K562 (cell line): ENCODE measurements at regions not wholly inside any gene's neighbourhood (a gene's known extent, or its start where the extent isn't known, plus 50 kb on each side); places are given as distances from the start of the nearest gene placed in this dataset.
A peak's percentile ranks its signal among the peaks of the same experiment; 100 is the strongest.

Experiments
- ADNP ChIP-seq: fragments of 200-800 bp; sonication (Bioruptor generic); IDR thresholded peaks from 2 replicates; pipeline ENCODE4 v1.6.1; 2016; ENCODE audit warnings: missing genetic modification characterization, missing compliant biosample characterization
- BDP1 ChIP-seq: IDR thresholded peaks from 3 replicates; pipeline ENCODE4 v1.6.1; 2011; ENCODE audit not compliant: insufficient read length, insufficient read depth
- BRCA1 ChIP-seq, 2 experiments: fragments of 450-650 bp in 1 of 2; sonication (generic) in 1 of 2; formaldehyde crosslinking in 1 of 2; IDR thresholded peaks; 2 replicates each; pipeline versions ENCODE4 v1.5.0 to v1.6.1; 2017 to 2020; ENCODE audit warnings: mild to moderate bottlenecking in 1 of 2, missing genetic modification reagents in 1 of 2
- JUND ChIP-seq, 2 experiments: IDR thresholded peaks; 2 replicates in 1 of 2; 3 replicates in 1 of 2; pipeline ENCODE4 v1.6.1; 2011; ENCODE audit warnings: borderline replicate concordance in 2 of 2, low read depth in 2 of 2, low read length in 2 of 2, improper control_type of control experiment in 1 of 2, missing biosample characterization in 1 of 2, missing genetic modification characterization in 1 of 2, missing genetic modification reagents in 1 of 2
- KDM1A ChIP-seq, 2 experiments: fragments of 450-650 bp; IDR thresholded peaks; 2 replicates each; pipeline ENCODE4 v1.6.1; 2016; ENCODE audit warnings: mild to moderate bottlenecking in 2 of 2
- MGA ChIP-seq: fragments of 450-650 bp; IDR thresholded peaks from 2 replicates; pipeline ENCODE4 v1.6.1; 2016; ENCODE audit warnings: mild to moderate bottlenecking, moderate library complexity
- NR2F6 ChIP-seq: fragments of 450-650 bp; formaldehyde crosslinking; IDR thresholded peaks from 2 replicates; pipeline ENCODE4 v1.4.0; 2020; ENCODE audit warnings: mild to moderate bottlenecking
- TARDBP ChIP-seq: fragments of 450-650 bp; IDR thresholded peaks from 2 replicates; pipeline ENCODE4 v1.6.1; 2016
- ZBTB8A ChIP-seq: fragments of 450-650 bp; IDR thresholded peaks from 2 replicates; pipeline ENCODE4 v1.6.1; 2018; ENCODE audit warnings: mild to moderate bottlenecking, moderate library complexity; ENCODE audit not compliant: partially characterized antibody
- ZMIZ1 ChIP-seq, 2 experiments: fragments of 150-350 bp in 1 of 2; IDR thresholded peaks; 2 replicates each; pipeline ENCODE4 v1.6.1; 2012 to 2016; ENCODE audit warnings: low read depth in 2 of 2, low read length in 2 of 2, mild to moderate bottlenecking in 1 of 2, moderate library complexity in 1 of 2
- ZNF232 ChIP-seq: sonication (generic); formaldehyde crosslinking; IDR thresholded peaks from 2 replicates; pipeline ENCODE4 v1.8.0; 2022; ENCODE audit warnings: mild to moderate bottlenecking, missing genetic modification reagents
- ZNF408 ChIP-seq: fragments of 250-450 bp; sonication (Bioruptor Pico); IDR thresholded peaks from 2 replicates; pipeline ENCODE4 v1.4.0; 2020; ENCODE audit warnings: low read depth, mild to moderate bottlenecking, moderate library complexity
- ZNF717 ChIP-seq: fragments of 250-450 bp; sonication (Bioruptor Pico); IDR thresholded peaks from 2 replicates; pipeline ENCODE4 v1.5.0; 2021

- TF ChIP-seq MGA: no peak
- no peak for TF ChIP-seq ZNF717 (CRISPR knock-in tag)
- no peak for TF ChIP-seq NR2F6 (CRISPR knock-in tag)
- no peak for TF ChIP-seq ZBTB8A
- no peak for TF ChIP-seq ZNF408 (CRISPR knock-in tag)
- TF ChIP-seq ZNF232 (CRISPR knock-in tag): no peak
- no peak for TF ChIP-seq ADNP (tag)
- peak; percentile 66 for TF ChIP-seq JUND (IDR thresholded peaks at IDR 0.05; ENCODE audit: borderline replicate concordance, low read depth, low read length)
- TF ChIP-seq JUND (tag; IDR thresholded peaks at IDR 0.05; ENCODE audit: borderline replicate concordance, low read depth, low read length): peak; percentile 81; the same call in 2 of the 3 replicates
- no peak for TF ChIP-seq TARDBP
- no peak for TF ChIP-seq BDP1
- TF ChIP-seq ZMIZ1 (IDR thresholded peaks at IDR 0.05; ENCODE audit: low read depth in 2 of 2, low read length in 2 of 2): peak in 1 of 2 experiments; percentile 23; a peak in 1 of 4 replicates
- no peak for TF ChIP-seq BRCA1 (IDR thresholded peaks at IDR 0.05)
- TF ChIP-seq BRCA1 (CRISPR knock-in tag; IDR thresholded peaks at IDR 0.05): no peak
- TF ChIP-seq KDM1A (IDR thresholded peaks at IDR 0.05): peak; percentile 92 to 93
Measured at GRCh38 chr1:168466092-168466713, 77.6 kb downstream of the XCL2 start (continued).
